ENCODE measurements at regions not wholly inside any gene's neighbourhood (a gene's known extent, or its start where the extent isn't known, plus 50 kb on each side); places are given as distances from the start of the nearest gene placed in this dataset.

- no peak for TF ChIP-seq CTCF (conservative IDR thresholded peaks at IDR 0.05; ENCODE audit: low read depth in 2 of 2)
- TF ChIP-seq STAT1 (IDR thresholded peaks at IDR 0.05; ENCODE audit: unreplicated experiment) = no peak
- no peak for TF ChIP-seq EZH2 (IDR thresholded peaks at IDR 0.05; ENCODE audit: low read depth, unreplicated experiment)
- TF ChIP-seq EZH2phosphoT487 (IDR thresholded peaks at IDR 0.05; ENCODE audit: unreplicated experiment) = no peak
- no peak for TF ChIP-seq POLR2AphosphoS5 (IDR thresholded peaks at IDR 0.05; ENCODE audit: low read depth)
- TF ChIP-seq REST (IDR thresholded peaks at IDR 0.05; ENCODE audit: unreplicated experiment) = no peak
- TF ChIP-seq CREB1 (CRISPR knock-in tag; IDR thresholded peaks at IDR 0.05; ENCODE audit: low read depth) = no peak
- TF ChIP-seq JUNB (IDR thresholded peaks at IDR 0.05; ENCODE audit: unreplicated experiment) = no peak
These were observed 1060.0 kb downstream of the TBC1D22A start for GRCh38 chr22:47822422-47822821.

All from GM23338 (cell line).